ENCODE measurements at regions not wholly inside any gene's neighbourhood (a gene's known extent, or its start where the extent isn't known, plus 50 kb on each side); places are given as distances from the start of the nearest gene placed in this dataset.
A peak's percentile ranks its signal among the peaks of the same experiment; 100 is the strongest.

GRCh38 chr5:124580512-124580911, 165.9 kb downstream of the ZNF608 start:
- Histone ChIP-seq H3K9ac (replicated peaks in 1 of 4; ENCODE audit: extremely low read depth in 1 of 4, low read depth in 3 of 4, low read length in 3 of 4) (no peak overlapping the region), H4K91ac (replicated peaks; ENCODE audit: insufficient read length, low read length) (no peak overlapping the region), H2BK20ac (ENCODE audit: low read length) (peak overlapping the region; percentile 24; the same call in 1 of the 2 replicates), H3K23me2 (ENCODE audit: low read depth, low read length) (peaks cover 2% of the 10 kb centered on the region; the same call in 1 of the 2 replicates), H3K79me2 (ENCODE audit: control insufficient read depth in 1 of 2, insufficient read depth in 2 of 2, low read length in 2 of 2) (no peaks in the 10 kb centered on the region), H4K20me1 (replicated peaks in 1 of 2; ENCODE audit: control insufficient read depth in 1 of 2, insufficient read depth in 2 of 2, low read length in 2 of 2) (no peaks in the 10 kb centered on the region), H3K36me3 (ENCODE audit: control insufficient read depth in 2 of 4, insufficient read depth in 4 of 4, low read length in 3 of 4) (no peaks in the 10 kb centered on the region), H4K8ac (ENCODE audit: extremely low read depth, insufficient read depth, low read length) (no peak overlapping the region), H2BK5ac (ENCODE audit: low read depth, low read length) (peak overlapping the region; percentile 37; the same call in 1 of the 2 replicates), H3K9me3 (ENCODE audit: insufficient read depth in 2 of 2, low read depth in 1 of 2, low read length in 1 of 2) (peaks cover under 1 to 2% of the 10 kb centered on the region in 2 experiments; a peak in 1 of 4 replicates), H3K18ac (ENCODE audit: extremely low read depth, low read length) (no peak overlapping the region; the same call in 1 of the 2 replicates), H2BK15ac (ENCODE audit: low read length) (no peak overlapping the region), H3K27ac (ENCODE audit: low read depth, low read length) (no peak overlapping the region), H3K4ac (replicated peaks; ENCODE audit: insufficient read length, low read depth, low read length) (no peak overlapping the region), H3K4me3 (ENCODE audit: extremely low read depth in 1 of 4, insufficient read depth in 2 of 4, low read depth in 3 of 4, low read length in 4 of 4) (no peak overlapping the region), H3K14ac (ENCODE audit: insufficient read length) (no peak overlapping the region), H2AK5ac (ENCODE audit: low read depth, low read length) (no peak overlapping the region), H4K5ac (ENCODE audit: insufficient read length, low read depth, low read length) (peak overlapping the region; percentile 40), H3K79me1 (ENCODE audit: low read depth, low read length) (no peaks in the 10 kb centered on the region), H2AFZ (ENCODE audit: low read length) (no peak overlapping the region), H3K27me3 (replicated peaks in 1 of 4; ENCODE audit: control insufficient read depth in 3 of 4, extremely low read depth in 1 of 4, insufficient read depth in 3 of 4, low read length in 3 of 4) (no peaks in the 10 kb centered on the region), H3K4me1 (replicated peaks in 1 of 4; ENCODE audit: control insufficient read depth in 3 of 4, insufficient read depth in 4 of 4, low read length in 3 of 4) (peaks cover 9 to 34% (median 28%) of the 10 kb centered on the region in 4 experiments), H2BK12ac (ENCODE audit: low read depth, low read length) (no peak overlapping the region), H2BK120ac (replicated peaks; ENCODE audit: low read depth, low read length) (peak overlapping the region; percentile 13), H3K56ac (replicated peaks; ENCODE audit: insufficient read length, low read depth, low read length) (no peak overlapping the region), H3K23ac (ENCODE audit: insufficient read length) (no peak overlapping the region), H3K4me2 (ENCODE audit: insufficient read depth in 1 of 2, low read depth in 2 of 2, low read length in 2 of 2) (no peak overlapping the region; a peak in 1 of 4 replicates)
- ChIA-PET POLR2A (ENCODE audit: partially characterized antibody) (interaction anchor here (1.2 to 1.9 kb wide), 2 partner anchors 79 to 168 kb away, joined by 3 to 4 read pairs; no protein-coding TSS in a partner anchor), CTCF (ENCODE audit: partially characterized antibody) (interaction anchor here (1.1 to 1.6 kb wide), 3 partner anchors 10 to 832 kb away, joined by 3 read pairs; no protein-coding TSS in a partner anchor)
- no peak for DNase-seq (ENCODE audit: low read depth in 1 of 2, low spot score in 2 of 2)
- WGBS, 2 experiments (ENCODE audit: extremely low coverage in 1 of 2, insufficient coverage in 1 of 2, insufficient read length in 1 of 2, insufficient replicate concordance in 2 of 2, low coverage in 1 of 2, low lambda C conversion rate in 2 of 2, missing lambda C conversion rate in 1 of 2) = 85% methylated on average over 6 of the region's 6 CpGs; no CpG with 5 or more reads in 1 of the 2 experiments
- peak; percentile 7 for FAIRE-seq
- TF ChIP-seq RFX5 (IDR thresholded peaks at IDR 0.05; ENCODE audit: borderline replicate concordance, low read depth, low read length) (no peak), ASH2L (IDR thresholded peaks at IDR 0.05; ENCODE audit: low read length) (no peak), HDAC2 (IDR thresholded peaks at IDR 0.05; ENCODE audit: borderline replicate concordance in 1 of 2, low read depth in 2 of 2, low read length in 2 of 2) (peak in 1 of 2 experiments; percentile 24; a peak in 1 of 4 replicates), MAFK (IDR thresholded peaks at IDR 0.05; ENCODE audit: low read depth, low read length) (no peak), EP300 (IDR thresholded peaks at IDR 0.05; ENCODE audit: borderline replicate concordance in 1 of 2, low read depth in 2 of 2, low read length in 2 of 2) (no peak)

All from H1 (cell line).